ENCODE measurements at regions not wholly inside any gene's neighbourhood (a gene's known extent, or its start where the extent isn't known, plus 50 kb on each side); places are given as distances from the start of the nearest gene placed in this dataset.

DNA sequence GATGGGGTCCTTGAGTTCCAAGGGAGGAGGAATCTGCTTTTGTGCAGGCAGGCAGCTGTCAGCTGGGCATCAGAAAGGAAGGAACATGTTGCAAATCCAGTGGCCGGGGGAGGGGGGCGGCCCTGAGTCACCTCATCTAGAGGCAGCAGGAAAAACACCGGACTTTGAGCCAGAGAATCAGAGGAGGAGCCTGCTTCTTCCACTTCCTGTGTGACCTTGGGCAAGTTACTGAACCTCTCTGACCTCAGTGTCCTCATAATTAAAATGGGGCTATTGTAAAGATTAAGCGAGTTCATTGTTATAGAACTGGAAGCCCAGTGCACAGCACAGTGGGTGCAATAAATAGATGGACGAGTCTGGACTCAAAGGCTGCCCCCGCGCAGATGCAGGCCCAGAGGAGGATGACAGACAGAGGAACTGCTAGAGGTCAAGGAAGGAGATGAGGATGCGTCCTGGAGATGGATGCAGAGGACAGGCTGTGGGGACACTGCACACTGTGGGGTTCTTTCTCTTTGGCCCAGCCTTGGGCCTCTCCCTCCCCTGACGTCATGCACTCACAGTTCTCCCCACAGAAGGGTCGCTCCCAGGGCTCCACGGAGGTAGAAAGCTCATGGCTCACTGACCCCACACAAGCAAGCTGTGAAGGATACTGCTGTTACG, 714.3 kb downstream of the MATN1 start:
- TF ChIP-seq SIN3A (IDR thresholded peaks at IDR 0.05; ENCODE audit: borderline replicate concordance, insufficient read depth, low read length), result no peak
- TF ChIP-seq, protein P1, sequence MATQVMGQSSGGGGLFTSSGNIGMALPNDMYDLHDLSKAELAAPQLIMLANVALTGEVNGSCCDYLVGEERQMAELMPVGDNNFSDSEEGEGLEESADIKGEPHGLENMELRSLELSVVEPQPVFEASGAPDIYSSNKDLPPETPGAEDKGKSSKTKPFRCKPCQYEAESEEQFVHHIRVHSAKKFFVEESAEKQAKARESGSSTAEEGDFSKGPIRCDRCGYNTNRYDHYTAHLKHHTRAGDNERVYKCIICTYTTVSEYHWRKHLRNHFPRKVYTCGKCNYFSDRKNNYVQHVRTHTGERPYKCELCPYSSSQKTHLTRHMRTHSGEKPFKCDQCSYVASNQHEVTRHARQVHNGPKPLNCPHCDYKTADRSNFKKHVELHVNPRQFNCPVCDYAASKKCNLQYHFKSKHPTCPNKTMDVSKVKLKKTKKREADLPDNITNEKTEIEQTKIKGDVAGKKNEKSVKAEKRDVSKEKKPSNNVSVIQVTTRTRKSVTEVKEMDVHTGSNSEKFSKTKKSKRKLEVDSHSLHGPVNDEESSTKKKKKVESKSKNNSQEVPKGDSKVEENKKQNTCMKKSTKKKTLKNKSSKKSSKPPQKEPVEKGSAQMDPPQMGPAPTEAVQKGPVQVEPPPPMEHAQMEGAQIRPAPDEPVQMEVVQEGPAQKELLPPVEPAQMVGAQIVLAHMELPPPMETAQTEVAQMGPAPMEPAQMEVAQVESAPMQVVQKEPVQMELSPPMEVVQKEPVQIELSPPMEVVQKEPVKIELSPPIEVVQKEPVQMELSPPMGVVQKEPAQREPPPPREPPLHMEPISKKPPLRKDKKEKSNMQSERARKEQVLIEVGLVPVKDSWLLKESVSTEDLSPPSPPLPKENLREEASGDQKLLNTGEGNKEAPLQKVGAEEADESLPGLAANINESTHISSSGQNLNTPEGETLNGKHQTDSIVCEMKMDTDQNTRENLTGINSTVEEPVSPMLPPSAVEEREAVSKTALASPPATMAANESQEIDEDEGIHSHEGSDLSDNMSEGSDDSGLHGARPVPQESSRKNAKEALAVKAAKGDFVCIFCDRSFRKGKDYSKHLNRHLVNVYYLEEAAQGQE (IDR thresholded peaks at IDR 0.05; ENCODE audit: insufficient read depth in 1 of 2, low read depth in 2 of 2, low read length in 2 of 2), result no peak
- no peak for TF ChIP-seq TAF1 (IDR thresholded peaks at IDR 0.05; ENCODE audit: borderline replicate concordance, insufficient read depth, low read length)
- no peak for TF ChIP-seq POLR2AphosphoS5 (IDR thresholded peaks at IDR 0.05; ENCODE audit: low read depth, low read length)
- TF ChIP-seq FOXP2 (optimal IDR thresholded peaks at IDR 0.05; ENCODE audit: borderline replicate concordance, extremely low read depth, extremely low read length, insufficient read depth), result no peak

DNA sequence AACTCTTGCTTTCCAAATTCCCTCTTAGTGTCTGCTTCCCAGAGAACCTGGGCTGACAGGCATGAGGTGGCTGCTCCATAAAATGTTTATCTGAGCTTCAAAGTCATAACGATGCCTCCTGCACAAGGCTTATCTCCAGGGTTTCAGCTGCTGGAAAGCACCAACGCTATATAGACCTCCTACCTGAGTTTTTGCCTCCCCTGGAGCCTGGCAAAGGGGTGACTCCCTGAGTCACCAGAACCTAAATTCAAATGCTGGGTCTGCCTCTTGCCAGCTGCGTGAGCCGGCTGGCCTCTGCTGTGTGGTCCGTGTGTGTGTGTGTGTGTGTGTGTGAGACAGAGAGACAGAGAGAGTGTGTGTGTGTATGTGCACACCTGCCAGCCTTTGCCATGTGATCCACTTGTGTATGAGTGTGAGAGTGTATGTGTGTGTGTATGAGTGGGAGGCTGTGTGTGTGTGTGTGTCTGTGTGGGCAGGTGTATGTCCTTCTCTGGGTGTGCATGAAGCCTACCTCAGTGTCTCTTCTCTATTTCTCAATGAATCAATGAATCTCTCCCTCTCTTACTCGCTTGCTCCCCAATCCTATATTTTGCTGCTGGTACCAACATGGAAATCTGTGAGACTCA, 714.9 kb downstream of the MATN1 start:
- no peak for TF ChIP-seq SIN3A (IDR thresholded peaks at IDR 0.05; ENCODE audit: borderline replicate concordance, insufficient read depth, low read length)
- no peak for TF ChIP-seq FOXP2 (optimal IDR thresholded peaks at IDR 0.05; ENCODE audit: borderline replicate concordance, extremely low read depth, extremely low read length, insufficient read depth)
- TF ChIP-seq POLR2AphosphoS5 (IDR thresholded peaks at IDR 0.05; ENCODE audit: low read depth, low read length), result no peak

DNA sequence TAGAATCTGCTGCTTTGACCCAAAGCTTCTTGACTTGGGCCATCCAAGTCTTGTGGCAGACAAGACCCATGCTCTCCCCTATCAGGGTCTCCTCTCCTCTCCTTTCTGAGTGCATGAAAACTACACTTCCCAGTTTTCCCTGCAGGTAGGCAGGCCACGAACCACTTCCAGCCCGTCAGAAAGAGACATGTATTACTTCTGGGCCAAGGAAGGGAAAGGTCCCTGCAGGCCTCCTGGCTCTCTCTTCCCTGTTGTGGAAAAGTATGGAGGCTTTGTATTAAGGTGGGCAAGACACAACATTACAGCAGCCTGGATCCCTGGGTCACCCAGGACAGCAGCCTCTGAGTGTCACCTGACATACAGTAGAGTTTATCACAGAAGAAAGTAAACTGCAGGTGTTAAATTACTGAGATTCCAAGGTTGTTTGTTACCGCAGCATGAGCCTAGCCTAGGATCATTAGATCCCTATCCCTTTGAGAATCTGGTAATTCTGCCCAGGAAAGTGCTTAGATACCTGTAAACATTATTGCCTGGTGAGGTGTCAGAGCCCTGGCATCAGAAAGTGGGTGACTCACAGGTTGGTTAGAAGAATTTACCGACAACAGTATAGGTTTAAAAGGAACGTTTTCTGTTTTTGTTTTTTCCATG, 717.3 kb downstream of the MATN1 start:
- TF ChIP-seq TAF1 (IDR thresholded peaks at IDR 0.05; ENCODE audit: borderline replicate concordance, insufficient read depth, low read length), result no peak
- TF ChIP-seq SIN3A (IDR thresholded peaks at IDR 0.05; ENCODE audit: borderline replicate concordance, insufficient read depth, low read length), result no peak
- TF ChIP-seq FOXP2 (optimal IDR thresholded peaks at IDR 0.05; ENCODE audit: borderline replicate concordance, extremely low read depth, extremely low read length, insufficient read depth), result no peak

DNA sequence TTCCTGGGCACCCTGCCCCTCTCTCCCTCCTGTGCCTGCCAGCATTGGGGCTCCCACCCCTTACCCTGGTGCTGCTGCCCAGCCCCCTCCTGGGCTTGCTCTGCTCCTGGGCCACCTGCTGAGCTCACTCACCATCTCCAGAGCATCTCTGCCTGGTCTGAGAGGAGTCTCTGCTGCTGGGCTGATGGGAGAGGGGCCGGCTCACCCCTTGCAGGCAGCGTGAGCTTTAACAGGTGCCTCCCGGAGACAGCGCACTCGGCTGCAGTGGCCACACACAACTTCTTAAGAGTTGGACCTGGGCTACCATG, 721.7 kb downstream of the MATN1 start:
- TF ChIP-seq, protein P1 (IDR thresholded peaks at IDR 0.05; ENCODE audit: insufficient read depth in 1 of 2, low read depth in 2 of 2, low read length in 2 of 2), result no peak
- TF ChIP-seq SIN3A (IDR thresholded peaks at IDR 0.05; ENCODE audit: borderline replicate concordance, insufficient read depth, low read length), result no peak

DNA sequence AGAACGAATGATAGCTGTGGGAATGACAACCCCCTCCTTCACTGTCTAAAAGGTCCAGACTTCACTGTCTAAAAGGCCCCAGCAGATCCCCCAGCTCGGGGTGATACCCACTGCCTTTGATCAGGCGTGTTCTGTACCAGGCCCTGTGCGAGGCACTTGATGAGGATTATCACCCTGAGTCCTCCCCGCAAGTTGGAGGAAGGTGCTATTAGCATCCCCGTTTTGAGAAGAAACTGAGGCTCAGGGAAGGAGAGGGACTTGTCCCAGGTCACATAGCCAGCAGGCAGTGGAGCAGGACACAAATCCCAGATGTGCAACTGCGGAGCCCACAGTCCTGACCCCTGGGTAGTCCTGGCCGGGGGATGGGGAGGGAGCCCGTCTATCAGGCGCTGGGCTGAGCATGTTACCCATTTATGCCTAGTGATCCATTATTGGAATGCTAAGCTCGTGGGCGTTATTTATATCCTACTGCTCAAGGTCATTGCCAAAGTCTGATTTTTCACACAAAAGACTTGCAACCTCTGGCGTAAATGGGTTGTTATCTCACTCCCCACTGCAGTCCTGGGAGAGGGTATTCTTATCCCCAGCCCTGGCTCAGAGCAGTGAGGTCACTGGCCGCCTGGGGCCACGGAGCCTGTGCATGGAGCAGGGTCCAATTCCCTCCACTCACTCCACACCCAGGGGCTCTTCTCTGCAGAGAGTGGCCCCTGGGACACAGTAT, 722.2 kb downstream of the MATN1 start:
- TF ChIP-seq, protein P1 (IDR thresholded peaks at IDR 0.05; ENCODE audit: insufficient read depth in 1 of 2, low read depth in 2 of 2, low read length in 2 of 2), result no peak
- TF ChIP-seq FOXP2 (optimal IDR thresholded peaks at IDR 0.05; ENCODE audit: borderline replicate concordance, extremely low read depth, extremely low read length, insufficient read depth), result no peak
- TF ChIP-seq TAF1 (IDR thresholded peaks at IDR 0.05; ENCODE audit: borderline replicate concordance, insufficient read depth, low read length), result no peak
- no peak for TF ChIP-seq POLR2AphosphoS5 (IDR thresholded peaks at IDR 0.05; ENCODE audit: low read depth, low read length)

DNA sequence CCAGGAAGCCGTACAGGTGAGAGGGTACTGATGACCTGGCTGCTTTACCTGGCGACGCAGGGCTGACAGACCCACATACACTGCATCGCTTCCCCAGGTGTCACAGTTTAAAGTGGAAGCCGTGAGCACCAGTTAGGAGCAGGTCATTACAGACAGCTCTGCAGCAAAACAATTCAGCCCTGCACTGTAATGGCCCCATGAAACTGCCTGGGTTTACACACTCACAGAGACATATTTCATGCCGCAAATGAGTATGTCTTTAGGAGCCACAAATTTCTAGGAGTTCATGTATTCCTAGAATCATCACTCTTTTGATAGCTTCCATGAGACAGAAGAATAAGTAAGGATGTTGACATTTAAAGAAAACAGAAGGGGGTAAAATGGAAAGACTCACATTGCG, 723.1 kb downstream of the MATN1 start:
- TF ChIP-seq TAF1 (IDR thresholded peaks at IDR 0.05; ENCODE audit: borderline replicate concordance, insufficient read depth, low read length) (no peak), SIN3A (IDR thresholded peaks at IDR 0.05; ENCODE audit: borderline replicate concordance, insufficient read depth, low read length) (no peak), FOXP2 (optimal IDR thresholded peaks at IDR 0.05; ENCODE audit: borderline replicate concordance, extremely low read depth, extremely low read length, insufficient read depth) (no peak), POLR2AphosphoS5 (IDR thresholded peaks at IDR 0.05; ENCODE audit: low read depth, low read length) (no peak)
- TF ChIP-seq, protein P1 (IDR thresholded peaks at IDR 0.05; ENCODE audit: insufficient read depth in 1 of 2, low read depth in 2 of 2, low read length in 2 of 2), result no peak

Measured in PFSK-1 (cell line).